GM12872 (cell line): ENCODE measurements at regions not wholly inside any gene's neighbourhood (a gene's known extent, or its start where the extent isn't known, plus 50 kb on each side); places are given as distances from the start of the nearest gene placed in this dataset.

Source experiments
- CTCF ChIP-seq: IDR thresholded peaks from 3 replicates; pipeline ENCODE4 v1.5.1; 2011; ENCODE audit warnings: low read depth, mild to moderate bottlenecking, low read length, moderate library complexity; ENCODE audit not compliant: insufficient read depth

GRCh38 chr15:87154761-87155160, 1075.1 kb downstream of the AGBL1 start:
- no peak for TF ChIP-seq CTCF

DNA sequence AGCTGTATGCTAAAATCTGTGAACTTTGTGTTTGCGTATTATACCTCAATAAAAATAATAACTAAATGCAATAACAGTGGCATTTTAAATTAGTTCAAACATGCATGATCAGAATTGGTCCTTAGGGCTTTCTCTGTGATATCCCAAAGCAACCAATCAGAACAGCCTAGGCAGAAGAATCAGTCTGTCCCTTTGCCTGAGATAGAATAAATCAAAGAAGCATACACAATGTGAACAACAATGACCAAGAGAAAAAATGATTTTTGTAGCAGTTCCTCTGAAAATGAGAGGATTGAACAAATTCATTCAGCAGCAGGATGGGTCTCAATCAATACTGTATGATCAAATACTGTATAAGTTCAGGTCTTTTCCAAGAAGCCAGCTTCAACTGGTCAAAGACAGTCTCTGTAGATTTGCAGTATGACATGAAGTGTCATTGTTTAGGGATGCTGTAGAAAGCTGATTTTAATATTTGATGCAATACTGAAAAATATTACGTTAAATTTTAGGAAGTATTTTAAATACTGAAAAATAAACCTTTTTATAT, 1071.6 kb downstream of the AGBL1 start:
- no peak for TF ChIP-seq CTCF

DNA sequence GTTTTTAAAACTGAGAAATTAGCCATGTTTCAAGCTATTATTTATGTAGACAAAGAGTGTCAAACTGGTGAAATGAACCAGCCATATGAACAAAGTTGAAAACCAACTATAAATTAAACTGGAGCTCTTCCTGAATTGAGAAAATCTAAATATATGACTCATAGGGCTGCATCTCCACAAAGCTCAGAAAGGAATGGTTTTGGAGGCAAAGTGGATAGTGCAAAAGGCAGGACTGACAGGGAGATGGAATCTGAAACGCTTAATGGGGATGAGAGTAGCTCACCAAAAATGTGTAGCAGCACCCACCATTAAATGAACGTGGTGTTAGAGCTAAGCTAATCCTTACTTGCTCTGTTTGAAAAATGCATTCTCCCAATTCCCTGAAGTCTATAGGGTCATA, 1066.0 kb downstream of the AGBL1 start:
- no peak for TF ChIP-seq CTCF

DNA sequence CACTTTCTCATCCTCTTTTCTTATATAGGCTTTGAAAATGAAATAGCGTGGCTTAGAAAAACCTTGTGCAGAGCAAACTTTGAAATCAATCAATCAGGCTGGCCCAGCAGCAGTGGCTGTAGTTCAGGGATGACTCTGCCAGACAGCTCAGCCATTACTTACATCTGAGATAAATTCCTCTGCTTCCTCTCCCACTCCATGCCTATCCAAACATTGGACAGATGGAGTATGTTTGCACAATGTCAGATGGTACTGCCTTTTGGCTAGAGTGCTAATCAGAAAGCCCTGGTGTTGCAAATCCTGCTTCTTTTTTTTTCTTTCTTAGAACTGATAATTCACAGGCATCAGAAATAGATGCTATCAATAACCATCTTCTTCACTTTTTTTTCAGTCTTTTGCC, 1065.1 kb downstream of the AGBL1 start:
- TF ChIP-seq CTCF, result no peak

GRCh38 chr15:87142096-87142495, 1062.4 kb downstream of the AGBL1 start:
- TF ChIP-seq CTCF, result no peak

- TF ChIP-seq CTCF, result no peak
These were observed 1055.4 kb downstream of the AGBL1 start for GRCh38 chr15:87135109-87135508.

GRCh38 chr15:87133704-87134103, 1054.0 kb downstream of the AGBL1 start:
- TF ChIP-seq CTCF, result no peak

GRCh38 chr15:87131067-87131466, 1051.4 kb downstream of the AGBL1 start:
- TF ChIP-seq CTCF, result no peak
